ENCODE measurements at regions not wholly inside any gene's neighbourhood (a gene's known extent, or its start where the extent isn't known, plus 50 kb on each side); places are given as distances from the start of the nearest gene placed in this dataset.

- TF ChIP-seq, protein P1, sequence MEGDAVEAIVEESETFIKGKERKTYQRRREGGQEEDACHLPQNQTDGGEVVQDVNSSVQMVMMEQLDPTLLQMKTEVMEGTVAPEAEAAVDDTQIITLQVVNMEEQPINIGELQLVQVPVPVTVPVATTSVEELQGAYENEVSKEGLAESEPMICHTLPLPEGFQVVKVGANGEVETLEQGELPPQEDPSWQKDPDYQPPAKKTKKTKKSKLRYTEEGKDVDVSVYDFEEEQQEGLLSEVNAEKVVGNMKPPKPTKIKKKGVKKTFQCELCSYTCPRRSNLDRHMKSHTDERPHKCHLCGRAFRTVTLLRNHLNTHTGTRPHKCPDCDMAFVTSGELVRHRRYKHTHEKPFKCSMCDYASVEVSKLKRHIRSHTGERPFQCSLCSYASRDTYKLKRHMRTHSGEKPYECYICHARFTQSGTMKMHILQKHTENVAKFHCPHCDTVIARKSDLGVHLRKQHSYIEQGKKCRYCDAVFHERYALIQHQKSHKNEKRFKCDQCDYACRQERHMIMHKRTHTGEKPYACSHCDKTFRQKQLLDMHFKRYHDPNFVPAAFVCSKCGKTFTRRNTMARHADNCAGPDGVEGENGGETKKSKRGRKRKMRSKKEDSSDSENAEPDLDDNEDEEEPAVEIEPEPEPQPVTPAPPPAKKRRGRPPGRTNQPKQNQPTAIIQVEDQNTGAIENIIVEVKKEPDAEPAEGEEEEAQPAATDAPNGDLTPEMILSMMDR (IDR thresholded peaks at IDR 0.05) = no peak
- no peak for TF ChIP-seq POLR2A (IDR thresholded peaks at IDR 0.05)
These were observed 177.8 kb downstream of the LNPK start for GRCh38 chr2:175824243-175824642.
